SIG-M5 (cell line): ENCODE measurements at regions not wholly inside any gene's neighbourhood (a gene's known extent, or its start where the extent isn't known, plus 50 kb on each side); places are given as distances from the start of the nearest gene placed in this dataset.

Source experiments
- DNase-seq: peaks from one replicate; lab custom pipeline; 2025; lab: John Stamatoyannopoulos, UW

- no peak for DNase-seq
These were observed 460.3 kb downstream of the MEIS1 start for GRCh38 chr2:66895206-66895605.

GRCh38 chr2:66896131-66896530 lies 461.2 kb downstream of the MEIS1 start:
- DNase-seq, result no peak

GRCh38 chr2:66897181-66897580 lies 462.3 kb downstream of the MEIS1 start:
- DNase-seq, result no peak

GRCh38 chr2:66897691-66898150 lies 462.8 kb downstream of the MEIS1 start:
- DNase-seq, result no peak

- DNase-seq, result no peak
These were observed 464.2 kb downstream of the MEIS1 start for GRCh38 chr2:66899109-66899508.

- DNase-seq, result no peak
These were observed 464.7 kb downstream of the MEIS1 start for GRCh38 chr2:66899648-66900047.

- DNase-seq, result no peak
These were observed 466.4 kb downstream of the MEIS1 start for GRCh38 chr2:66901344-66901743.

- DNase-seq, result no peak
These were observed 468.3 kb downstream of the MEIS1 start for GRCh38 chr2:66903183-66903582.

- no peak for DNase-seq
These were observed 469.0 kb downstream of the MEIS1 start for GRCh38 chr2:66903745-66904465.

GRCh38 chr2:66915237-66915636 lies 480.3 kb downstream of the MEIS1 start:
- DNase-seq, result no peak

- DNase-seq, result no peak
These were observed 477.8 kb upstream of the ETAA1 start for GRCh38 chr2:66919286-66919685.

- no peak for DNase-seq
These were observed 476.7 kb upstream of the ETAA1 start for GRCh38 chr2:66920415-66920814.

GRCh38 chr2:66925128-66925527 lies 472.0 kb upstream of the ETAA1 start:
- no peak for DNase-seq

GRCh38 chr2:66926594-66927112 lies 470.5 kb upstream of the ETAA1 start:
- no peak for DNase-seq

GRCh38 chr2:66929632-66930338 lies 467.3 kb upstream of the ETAA1 start:
- no peak for DNase-seq

- DNase-seq, result no peak
These were observed 466.6 kb upstream of the ETAA1 start for GRCh38 chr2:66930339-66931220.

GRCh38 chr2:66938471-66938967 lies 458.6 kb upstream of the ETAA1 start:
- no peak for DNase-seq

- no peak for DNase-seq
These were observed 457.1 kb upstream of the ETAA1 start for GRCh38 chr2:66940080-66940479.

- no peak for DNase-seq
These were observed 448.9 kb upstream of the ETAA1 start for GRCh38 chr2:66948234-66948633.

GRCh38 chr2:66957198-66957597 lies 439.9 kb upstream of the ETAA1 start:
- DNase-seq, result no peak

- no peak for DNase-seq
These were observed 439.5 kb upstream of the ETAA1 start for GRCh38 chr2:66957677-66958076.

- DNase-seq, result no peak
These were observed 437.0 kb upstream of the ETAA1 start for GRCh38 chr2:66960161-66960560.
